Activated CD4-positive, alpha-beta T cell treated with anti-CD3 and anti-CD28 coated beads, Interleukin-2, amount 50 U/mL, for 48 hours (primary cell): ENCODE measurements at regions not wholly inside any gene's neighbourhood (a gene's known extent, or its start where the extent isn't known, plus 50 kb on each side); places are given as distances from the start of the nearest gene placed in this dataset.

ENCODE experiments used
- DNase-seq, 2 experiments: peaks; one replicate each; pipeline ENCODE4 v3.0.0-alpha.2; 2020

- no peak for DNase-seq
Observed at GRCh38 chr1:34270181-34270580, 93.5 kb downstream of the C1orf94 start.

- no peak for DNase-seq
Observed at GRCh38 chr1:34272152-34272551, 95.4 kb downstream of the C1orf94 start.

GRCh38 chr1:34275150-34275549 is 98.4 kb downstream of the C1orf94 start:
- DNase-seq, result no peak

DNA sequence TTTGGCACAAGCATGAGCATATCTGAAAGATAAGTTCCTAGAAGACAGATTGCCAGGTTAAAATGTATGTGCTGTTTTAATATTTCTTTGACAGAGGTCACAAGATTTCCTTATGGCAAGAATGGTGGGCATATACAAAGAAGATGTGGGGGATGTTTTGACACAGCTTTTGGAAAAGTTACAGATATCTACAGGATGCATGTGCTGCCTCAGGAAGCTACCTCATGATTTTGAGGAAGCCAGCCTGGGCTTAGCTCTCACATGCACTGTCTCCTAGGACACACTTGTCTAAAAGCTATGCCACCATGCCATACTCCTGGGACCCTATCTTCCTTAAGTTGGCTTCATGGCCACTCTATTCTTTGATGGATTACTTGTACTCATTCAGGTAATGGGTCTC is 99.9 kb downstream of the C1orf94 start:
- DNase-seq, result no peak

GRCh38 chr1:34277150-34277549 is 100.4 kb downstream of the C1orf94 start:
- DNase-seq, result no peak

DNA sequence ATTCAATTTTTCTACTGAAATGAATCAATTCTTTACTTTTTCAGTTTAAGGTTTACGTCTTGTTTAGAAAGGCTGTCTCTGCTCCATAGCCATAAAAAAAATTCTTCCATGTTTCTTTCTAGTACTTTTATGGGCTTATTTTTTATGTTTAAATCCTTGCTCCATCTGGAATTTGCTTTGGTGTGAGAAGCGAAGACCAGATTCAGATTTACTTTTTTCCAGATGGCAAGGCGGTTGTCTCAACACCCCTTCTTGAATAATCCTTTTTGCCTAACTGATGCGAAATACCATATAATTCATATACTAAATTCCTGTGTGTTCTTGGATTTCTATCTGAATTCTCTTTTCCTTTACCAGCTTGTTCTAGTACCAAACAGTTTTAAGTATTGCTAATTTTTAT is 101.5 kb downstream of the C1orf94 start:
- DNase-seq, result no peak

- no peak for DNase-seq
Observed at GRCh38 chr1:34279971-34280370, 103.3 kb downstream of the C1orf94 start.

DNA sequence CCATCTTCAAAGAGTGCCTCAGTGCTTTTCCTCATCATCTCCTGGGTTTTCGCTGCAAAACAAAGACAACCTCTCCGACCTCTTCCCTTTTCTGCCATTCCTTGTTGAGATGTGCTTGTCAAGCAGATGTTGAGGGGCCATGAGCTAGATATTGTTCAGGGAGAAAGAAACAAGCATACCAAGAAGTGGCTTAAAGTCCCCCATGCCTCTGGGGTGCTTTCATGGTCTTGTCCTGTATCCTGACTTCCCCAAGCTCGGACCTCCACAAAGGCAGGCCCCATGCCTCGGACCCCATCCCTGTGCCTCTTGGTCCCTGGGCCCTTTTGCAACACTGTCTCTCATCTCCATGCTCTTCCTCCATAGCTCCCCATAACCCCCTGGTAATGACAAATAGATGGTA is 103.8 kb downstream of the C1orf94 start:
- no peak for DNase-seq

DNA sequence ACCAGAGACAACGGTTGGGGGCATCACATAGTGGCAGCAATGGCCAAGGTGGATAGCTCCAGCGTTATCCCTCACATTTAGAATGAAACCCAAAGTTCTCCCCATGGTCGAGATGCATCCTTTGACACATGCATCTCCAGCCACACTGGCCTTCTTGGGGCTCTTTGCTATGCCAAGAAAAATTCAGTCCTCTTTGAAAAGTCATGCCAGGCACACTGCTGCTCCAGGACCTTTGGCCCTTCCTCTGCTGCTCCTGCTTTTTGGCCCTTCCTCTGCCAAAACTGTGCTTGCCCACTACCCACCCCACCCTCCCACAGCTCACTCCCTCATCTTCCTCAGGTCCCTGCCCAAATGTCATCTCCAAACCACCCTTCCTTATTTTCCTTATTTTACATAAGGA is 106.4 kb downstream of the C1orf94 start:
- no peak for DNase-seq

GRCh38 chr1:34286511-34286910 is 109.8 kb downstream of the C1orf94 start:
- DNase-seq, result no peak

- DNase-seq, result no peak
Observed at GRCh38 chr1:34290831-34291230, 114.1 kb downstream of the C1orf94 start.

DNA sequence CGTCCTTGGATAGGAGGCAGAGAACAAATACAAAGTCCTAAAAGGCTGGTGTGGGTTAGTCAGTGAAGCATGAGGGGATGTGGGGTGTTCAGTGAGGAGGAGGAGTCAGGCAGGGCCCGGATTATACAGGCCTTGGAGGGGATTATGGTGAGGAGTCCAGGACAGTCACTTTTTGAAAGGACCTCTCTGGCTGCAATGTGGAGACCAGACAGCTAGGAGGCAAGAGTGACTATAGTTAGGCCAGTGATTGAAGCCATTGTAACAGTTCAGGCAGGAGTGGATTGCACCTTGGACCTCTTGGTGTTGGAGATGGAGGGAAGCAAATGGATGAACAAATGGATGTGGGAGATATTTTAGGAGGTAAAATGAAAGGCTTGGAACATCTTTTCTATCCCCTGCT is 115.8 kb downstream of the C1orf94 start:
- DNase-seq, result no peak

- DNase-seq, result no peak
Observed at GRCh38 chr1:34296059-34296458, 119.4 kb downstream of the C1orf94 start.

GRCh38 chr1:34302798-34303197 is 126.1 kb downstream of the C1orf94 start:
- no peak for DNase-seq

DNA sequence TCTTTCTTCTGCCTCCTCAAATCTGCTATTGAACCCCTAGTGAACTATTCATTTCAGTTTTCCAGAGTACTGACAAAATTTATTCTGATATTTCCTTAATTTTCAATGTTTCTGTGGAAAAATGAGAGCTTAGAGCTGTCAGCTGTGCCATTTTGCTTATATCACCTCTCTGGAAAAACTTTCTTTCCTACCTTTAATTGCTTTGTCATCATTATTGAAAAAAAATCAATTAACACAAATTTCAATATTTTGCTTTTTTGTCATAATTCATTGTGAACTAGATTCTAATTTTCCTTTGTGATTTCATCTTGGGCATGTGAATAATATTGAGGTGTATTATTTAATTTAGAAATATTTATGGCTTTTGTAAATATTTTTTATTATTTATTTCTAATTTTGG is 126.5 kb downstream of the C1orf94 start:
- no peak for DNase-seq

DNA sequence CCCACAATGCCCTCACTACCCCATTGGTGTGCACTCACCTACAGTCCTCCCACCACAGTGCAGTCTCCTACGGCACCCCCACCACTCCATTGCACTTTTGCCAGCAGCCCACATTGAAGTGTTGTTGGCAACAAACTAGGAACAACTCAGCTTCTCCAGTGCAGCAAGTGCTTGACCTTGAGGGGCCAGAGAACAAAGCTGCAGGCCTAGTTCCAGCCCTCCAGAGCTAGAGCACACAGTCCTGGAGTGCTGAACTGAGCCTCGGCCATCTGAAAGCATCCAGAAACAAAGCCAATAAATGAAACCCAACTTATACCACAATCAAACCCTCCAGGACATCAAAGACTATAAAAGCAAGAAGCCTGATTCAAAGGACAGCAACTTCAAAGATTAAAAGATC is 129.9 kb downstream of the C1orf94 start:
- DNase-seq, result no peak

GRCh38 chr1:34312359-34312758 is 135.7 kb downstream of the C1orf94 start:
- DNase-seq, result no peak

GRCh38 chr1:34315974-34316373 is 139.3 kb downstream of the C1orf94 start:
- DNase-seq, result no peak

DNA sequence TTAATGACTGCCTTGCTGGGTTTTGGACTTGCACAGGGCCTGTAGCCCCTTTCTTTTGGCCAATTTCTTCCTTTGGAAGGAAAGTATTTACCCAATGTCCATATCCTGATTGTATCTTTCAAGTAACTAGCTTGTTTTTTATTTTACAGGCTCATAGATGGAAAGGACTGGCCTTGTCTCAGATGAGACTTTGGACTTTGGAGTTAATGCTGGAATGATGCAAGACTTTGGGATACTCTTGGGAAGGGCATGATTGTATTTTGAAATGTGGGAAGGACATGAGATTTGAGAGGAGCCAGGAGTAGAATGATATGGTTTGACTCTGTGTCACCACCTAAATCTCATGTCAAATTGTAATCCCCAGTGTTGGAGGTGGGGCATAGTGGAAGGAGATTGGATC is 140.1 kb downstream of the C1orf94 start:
- no peak for DNase-seq

DNA sequence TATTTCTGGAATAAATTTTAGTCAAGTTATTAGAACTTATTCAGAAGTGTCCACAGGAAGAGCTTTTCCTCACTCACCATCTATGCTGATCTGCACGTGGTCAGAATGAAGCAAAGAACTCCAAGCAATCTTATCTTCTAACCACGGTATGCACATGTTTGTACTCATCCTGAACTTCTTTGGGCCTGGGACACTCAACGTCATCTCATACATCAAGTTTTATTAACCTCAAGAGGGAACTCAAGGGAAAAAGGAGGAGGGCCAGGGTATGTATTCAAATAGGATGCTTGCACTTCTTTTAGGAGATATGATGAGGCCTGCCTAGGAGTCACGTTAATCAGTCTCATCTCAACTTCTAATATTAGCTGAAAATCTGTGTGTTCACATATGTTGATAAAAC is 142.5 kb downstream of the C1orf94 start:
- DNase-seq, result no peak

GRCh38 chr1:34320053-34320669 is 143.5 kb downstream of the C1orf94 start:
- DNase-seq, result no peak

DNA sequence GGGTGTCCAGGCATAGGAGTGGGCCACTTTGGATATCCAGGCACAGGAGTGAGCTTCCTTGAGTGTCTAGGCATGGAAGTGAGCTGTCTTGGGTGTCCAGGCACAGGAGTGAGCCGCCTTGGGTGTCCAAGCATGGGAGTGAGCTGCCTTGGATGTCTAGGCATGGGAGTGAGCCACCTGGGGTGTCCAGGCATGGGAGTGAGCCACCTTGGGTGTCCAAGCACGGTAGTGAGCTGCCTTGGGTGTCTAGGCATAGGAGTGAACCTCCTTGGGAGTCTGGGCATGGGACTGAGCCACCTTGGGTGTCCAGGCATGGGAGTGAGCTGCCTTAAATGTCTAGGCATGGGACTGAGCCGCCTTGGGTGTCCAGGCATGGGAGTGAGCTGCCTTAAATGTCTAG is 146.3 kb downstream of the C1orf94 start:
- DNase-seq, result no peak

DNA sequence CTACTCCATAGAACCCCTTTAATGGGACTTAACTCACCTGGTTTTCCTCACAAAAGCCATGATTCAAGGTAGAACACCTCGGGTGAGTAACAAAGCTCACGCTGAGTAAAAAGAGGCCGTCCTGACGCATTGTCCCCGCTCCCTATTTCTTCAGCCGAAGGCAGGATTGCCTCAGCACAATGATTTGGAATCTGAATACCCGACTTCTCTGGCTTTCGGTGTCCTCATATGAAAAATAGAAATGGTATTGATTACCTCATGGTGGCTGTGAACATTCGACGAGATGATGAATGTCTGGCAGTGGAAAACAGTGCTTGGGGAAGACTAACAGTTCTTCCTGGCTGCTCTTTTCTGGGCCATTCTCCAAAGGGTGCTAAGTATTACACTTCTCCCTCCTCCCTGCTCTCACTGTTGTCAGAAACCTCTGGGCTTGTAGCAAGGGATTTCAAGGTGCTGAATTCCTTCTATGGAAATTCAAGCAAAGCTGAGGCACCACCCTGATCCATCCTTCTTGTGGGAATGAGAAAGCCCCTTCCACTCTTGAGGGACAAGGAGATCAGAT is 148.3 kb downstream of the C1orf94 start:
- DNase-seq, result no peak

DNA sequence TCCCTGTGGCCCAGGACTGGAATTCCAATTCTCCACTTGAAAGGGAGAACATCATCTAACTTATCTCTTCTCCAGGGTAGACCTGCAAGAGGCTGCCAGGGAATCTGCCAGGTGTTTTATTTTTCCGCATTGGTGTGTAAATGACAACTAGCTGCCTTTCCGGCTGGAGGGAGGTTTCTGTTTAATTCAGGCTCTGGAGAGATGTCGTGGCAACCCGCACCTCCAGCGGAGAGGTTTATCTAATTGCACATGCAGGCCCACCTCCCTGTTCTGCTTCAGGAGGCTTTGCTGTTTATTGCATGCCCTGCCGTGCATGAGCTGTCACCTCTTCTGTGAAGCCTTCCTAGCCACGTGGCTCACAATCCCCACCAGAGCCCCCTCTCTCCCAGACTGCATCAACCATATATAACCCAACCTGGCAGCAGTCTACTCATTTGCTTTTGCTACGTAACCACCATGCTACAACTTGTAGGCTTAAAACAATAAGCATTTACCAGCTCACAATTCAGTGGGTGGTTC is 151.6 kb downstream of the C1orf94 start:
- DNase-seq, result no peak

DNA sequence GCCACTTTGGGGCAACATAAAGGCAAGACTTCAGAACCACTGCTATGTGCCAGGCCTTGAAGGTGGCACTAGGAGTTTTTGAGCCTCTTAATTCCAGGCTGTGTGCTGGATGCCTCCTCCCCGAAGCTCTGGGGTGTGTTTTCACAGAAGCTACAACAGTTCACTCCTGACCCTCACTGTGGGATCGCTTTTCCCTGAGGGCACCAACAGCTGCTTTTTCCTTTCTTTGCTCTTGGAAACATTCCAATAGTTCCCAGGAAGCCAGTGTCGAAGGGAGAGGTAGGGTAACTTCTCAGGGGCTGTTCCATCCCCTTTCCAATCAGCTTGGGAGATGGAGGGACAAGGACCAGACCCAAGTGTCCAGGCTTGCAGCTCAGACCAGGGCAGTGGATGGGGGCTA is 153.4 kb downstream of the C1orf94 start:
- no peak for DNase-seq
